CD8-positive, alpha-beta memory T cell (primary cell): ENCODE measurements at regions not wholly inside any gene's neighbourhood (a gene's known extent, or its start where the extent isn't known, plus 50 kb on each side); places are given as distances from the start of the nearest gene placed in this dataset.

Experiments used
- CTCF ChIA-PET: fragments of 350-600 bp; sonication (Branson Sonifier 250); formaldehyde crosslinking; loops from one replicate; lab custom pipeline; 2021; ENCODE audit warnings: antibody characterized with exemption; lab: Charles Lee
- POLR2A ChIA-PET: fragments of 350-600 bp; sonication (Branson Sonifier 250); formaldehyde crosslinking; loops from one replicate; lab custom pipeline; 2021; ENCODE audit warnings: antibody characterized with exemption; lab: Charles Lee
- DNase-seq, 5 donors: peaks; one replicate each; pipeline versions ENCODE4 v3.0.0 to v3.0.0-alpha.2; 2020 to 2022; ENCODE audit warnings: mixed read lengths in 1 of 5
- H3K27ac ChIP-seq: one replicate; pipeline ENCODE4 v1.7.0; 2013; ENCODE audit warnings: low read depth, mild to moderate bottlenecking, low read length, moderate library complexity
- H3K27me3 ChIP-seq: 2 replicates; pipeline ENCODE4 v1.7.0; 2013; ENCODE audit warnings: low read length, mild to moderate bottlenecking; ENCODE audit not compliant: insufficient read depth, poor library complexity, severe bottlenecking
- H3K36me3 ChIP-seq: 2 replicates; pipeline ENCODE4 v1.7.0; 2013; ENCODE audit warnings: mild to moderate bottlenecking, low read length, moderate library complexity; ENCODE audit not compliant: insufficient read depth
- H3K4me1 ChIP-seq: 2 replicates; pipeline ENCODE4 v1.7.0; 2013; ENCODE audit warnings: mild to moderate bottlenecking, low read length, moderate library complexity; ENCODE audit not compliant: insufficient read depth
- H3K4me3 ChIP-seq: 2 replicates; pipeline ENCODE4 v1.7.0; 2013; ENCODE audit warnings: mild to moderate bottlenecking, low read length
- H3K9me3 ChIP-seq: 2 replicates; pipeline ENCODE4 v1.7.0; 2013; ENCODE audit warnings: mild to moderate bottlenecking, low read length
- H3K27ac Mint-ChIP-seq, 8 donors: one replicate each; pipeline ENCODE4 v1.8.0; 2020 to 2021; ENCODE audit warnings: mixed read lengths in 8 of 8, mild to moderate bottlenecking in 6 of 8, inconsistent platforms in 3 of 8, moderate library complexity in 3 of 8
- H3K27me3 Mint-ChIP-seq, 2 donors: one replicate each; pipeline ENCODE4 v1.8.0; 2020 to 2021; ENCODE audit warnings: mixed read lengths in 2 of 2, mild to moderate bottlenecking in 1 of 2, moderate library complexity in 1 of 2
- H3K36me3 Mint-ChIP-seq, 3 donors: one replicate each; pipeline ENCODE4 v1.8.0; 2020 to 2021; ENCODE audit warnings: mixed read lengths in 3 of 3, inconsistent platforms in 1 of 3, mild to moderate bottlenecking in 1 of 3
- H3K4me1 Mint-ChIP-seq, 3 donors: one replicate each; pipeline ENCODE4 v1.8.0; 2020 to 2021; ENCODE audit warnings: mixed read lengths in 3 of 3, inconsistent platforms in 1 of 3, mild to moderate bottlenecking in 1 of 3
- H3K4me3 Mint-ChIP-seq, 7 donors: one replicate each; pipeline ENCODE4 v1.8.0; 2020 to 2021; ENCODE audit warnings: mixed read lengths in 7 of 7, mild to moderate bottlenecking in 6 of 7, moderate library complexity in 4 of 7, inconsistent platforms in 2 of 7
- H3K9me3 Mint-ChIP-seq, 5 donors: one replicate each; pipeline ENCODE4 v1.8.0; 2020 to 2022; ENCODE audit warnings: mixed read lengths in 5 of 5, mild to moderate bottlenecking in 3 of 5, moderate library complexity in 2 of 5, inconsistent platforms in 1 of 5

- DNase-seq: no peak
- ChIA-PET POLR2A (no interaction called here), CTCF (no interaction called here)
- Mint-ChIP-seq H3K9me3 (peaks cover 0 to 16% (median 6%) of the 10 kb centered on the region in 5 donors), H3K27me3 (no peaks in the 10 kb centered on the region), H3K4me3 (no peak overlapping the region), H3K4me1 (no peaks in the 10 kb centered on the region), H3K27ac (no peak overlapping the region), H3K36me3 (no peaks in the 10 kb centered on the region)
- Histone ChIP-seq H3K27ac (no peak overlapping the region), H3K4me1 (no peaks in the 10 kb centered on the region), H3K4me3 (no peak overlapping the region), H3K36me3 (no peaks in the 10 kb centered on the region), H3K9me3 (no peaks in the 10 kb centered on the region), H3K27me3 (no peaks in the 10 kb centered on the region)
These were observed 1002.5 kb upstream of the FAM98A start for GRCh38 chr2:34601561-34601960.

DNA sequence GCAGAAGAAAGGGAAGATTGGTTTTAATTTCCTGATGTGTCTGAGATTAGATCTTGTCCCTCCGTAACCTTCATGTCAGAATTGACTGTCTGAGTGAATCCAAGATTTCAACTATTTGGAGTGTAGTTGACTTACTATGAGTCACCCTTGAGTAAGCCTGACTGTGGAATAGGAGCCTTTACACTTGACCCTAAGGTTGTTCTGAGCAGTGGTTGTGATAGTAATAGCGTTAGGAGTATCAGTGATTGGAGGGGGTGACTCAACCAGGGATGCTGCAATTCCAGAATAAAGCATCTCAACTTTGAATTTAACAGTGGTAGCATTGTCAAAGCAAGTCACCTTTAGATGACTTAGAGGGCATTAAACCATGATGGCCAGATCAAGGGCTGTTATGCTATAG lies 979.5 kb upstream of the FAM98A start:
- Histone ChIP-seq H3K4me1 (no peaks in the 10 kb centered on the region), H3K9me3 (no peaks in the 10 kb centered on the region), H3K4me3 (no peak overlapping the region), H3K36me3 (no peaks in the 10 kb centered on the region), H3K27ac (no peak overlapping the region), H3K27me3 (no peaks in the 10 kb centered on the region)
- no peaks in the 10 kb centered on the region for H3K36me3 Mint-ChIP-seq
- POLR2A ChIA-PET: no interaction called here
- no peak overlapping the region for H3K4me3 Mint-ChIP-seq
- H3K27me3 Mint-ChIP-seq: no peaks in the 10 kb centered on the region
- no peak for DNase-seq
- no peaks in the 10 kb centered on the region for H3K4me1 Mint-ChIP-seq
- no peak overlapping the region for H3K27ac Mint-ChIP-seq
- CTCF ChIA-PET: no interaction called here
- peaks cover 0 to 12% (median 2%) of the 10 kb centered on the region in 5 donors for H3K9me3 Mint-ChIP-seq

DNA sequence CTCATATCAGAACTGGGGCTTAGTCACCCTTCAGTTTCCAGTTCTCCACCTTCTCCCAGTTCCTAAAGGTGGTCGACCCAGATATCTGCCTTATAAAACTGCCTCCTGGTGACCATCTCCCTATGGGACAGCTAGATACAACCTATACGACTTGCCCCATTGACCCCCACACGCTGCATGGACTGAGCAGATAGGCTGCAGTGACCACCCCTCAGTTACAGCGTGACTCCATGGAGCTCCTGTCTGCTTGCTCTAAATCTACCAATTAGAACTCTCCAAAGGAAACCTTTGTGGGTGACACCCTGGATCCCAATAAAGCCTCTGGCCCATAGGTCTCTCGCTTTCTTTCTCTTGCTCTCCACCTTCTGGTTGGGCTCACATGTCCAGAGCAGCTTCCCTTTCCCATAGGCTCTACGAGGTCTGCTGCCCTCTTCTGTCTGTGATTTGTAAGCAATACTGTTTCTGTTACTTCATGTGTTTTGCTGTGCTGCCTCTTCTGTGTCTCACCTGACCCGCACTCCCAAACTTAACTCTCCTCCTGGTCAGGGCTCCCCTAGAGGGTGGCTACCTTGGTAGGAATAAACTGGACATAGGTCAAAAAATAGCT lies 971.3 kb upstream of the FAM98A start:
- ChIA-PET CTCF (no interaction called here), POLR2A (no interaction called here)
- Mint-ChIP-seq H3K9me3 (peaks cover 0 to 14% (median 3%) of the 10 kb centered on the region in 5 donors), H3K27me3 (no peaks in the 10 kb centered on the region), H3K4me3 (no peak overlapping the region), H3K4me1 (no peaks in the 10 kb centered on the region), H3K27ac (peak overlapping the region in 2 of 8 donors; percentile 1 to 72), H3K36me3 (no peaks in the 10 kb centered on the region)
- no peak for DNase-seq
- H3K4me3 ChIP-seq: no peak overlapping the region
- H3K27me3 ChIP-seq: no peaks in the 10 kb centered on the region
- H3K36me3 ChIP-seq: no peaks in the 10 kb centered on the region
- no peaks in the 10 kb centered on the region for H3K9me3 ChIP-seq
- no peaks in the 10 kb centered on the region for H3K4me1 ChIP-seq
- no peak overlapping the region for H3K27ac ChIP-seq

DNA sequence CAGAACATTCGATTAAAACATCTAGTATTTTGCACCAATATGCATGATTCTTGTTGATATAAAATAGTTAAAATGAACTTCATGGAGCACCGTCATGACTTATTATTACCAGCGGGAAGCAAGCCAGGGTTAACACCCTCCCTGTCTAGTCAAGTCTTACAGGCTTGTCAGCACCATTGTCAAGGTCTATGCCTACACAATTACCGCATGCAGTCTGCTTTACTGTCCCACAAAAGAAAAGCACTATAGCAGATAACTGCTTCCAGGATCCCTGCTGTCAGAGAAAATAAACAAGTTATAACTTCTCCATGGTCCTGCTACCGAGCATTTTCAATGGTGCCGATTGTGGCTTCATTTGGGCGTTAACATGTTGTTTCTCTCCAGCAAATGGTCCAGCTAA lies 968.0 kb upstream of the FAM98A start:
- no peaks in the 10 kb centered on the region for H3K27me3 ChIP-seq
- no peaks in the 10 kb centered on the region for H3K27me3 Mint-ChIP-seq
- H3K4me3 Mint-ChIP-seq: no peak overlapping the region
- no peak overlapping the region for H3K27ac Mint-ChIP-seq
- no peak overlapping the region for H3K27ac ChIP-seq
- no peak overlapping the region for H3K4me3 ChIP-seq
- H3K4me1 Mint-ChIP-seq: no peaks in the 10 kb centered on the region
- ChIA-PET POLR2A (no interaction called here), CTCF (no interaction called here)
- no peaks in the 10 kb centered on the region for H3K36me3 Mint-ChIP-seq
- H3K4me1 ChIP-seq: no peaks in the 10 kb centered on the region
- H3K9me3 Mint-ChIP-seq: peaks cover 2 to 21% (median 4%) of the 10 kb centered on the region in 5 donors
- H3K9me3 ChIP-seq: no peaks in the 10 kb centered on the region
- no peaks in the 10 kb centered on the region for H3K36me3 ChIP-seq
- DNase-seq: no peak

GRCh38 chr2:34552337-34552736 lies 953.2 kb upstream of the FAM98A start:
- no peaks in the 10 kb centered on the region for H3K36me3 ChIP-seq
- H3K4me1 ChIP-seq: no peaks in the 10 kb centered on the region
- no peaks in the 10 kb centered on the region for H3K27me3 ChIP-seq
- H3K4me3 ChIP-seq: no peak overlapping the region
- Mint-ChIP-seq H3K9me3 (peaks cover 0 to 11% (median 8%) of the 10 kb centered on the region in 5 donors), H3K27me3 (no peaks in the 10 kb centered on the region), H3K4me3 (no peak overlapping the region), H3K36me3 (no peaks in the 10 kb centered on the region), H3K4me1 (no peaks in the 10 kb centered on the region), H3K27ac (no peak overlapping the region)
- no peak for DNase-seq
- ChIA-PET CTCF (no interaction called here), POLR2A (no interaction called here)
- no peaks in the 10 kb centered on the region for H3K9me3 ChIP-seq
- H3K27ac ChIP-seq: no peak overlapping the region

- Mint-ChIP-seq H3K27ac (no peak overlapping the region), H3K4me1 (no peaks in the 10 kb centered on the region), H3K36me3 (no peaks in the 10 kb centered on the region), H3K27me3 (peaks cover 0 to 3% of the 10 kb centered on the region in 2 donors), H3K4me3 (no peak overlapping the region), H3K9me3 (peaks cover 3 to 14% (median 6%) of the 10 kb centered on the region in 5 donors)
- Histone ChIP-seq H3K4me3 (no peak overlapping the region), H3K27me3 (no peaks in the 10 kb centered on the region), H3K36me3 (no peaks in the 10 kb centered on the region), H3K9me3 (no peaks in the 10 kb centered on the region), H3K27ac (no peak overlapping the region), H3K4me1 (no peaks in the 10 kb centered on the region)
- ChIA-PET POLR2A (no interaction called here), CTCF (no interaction called here)
- no peak for DNase-seq
These were observed 950.7 kb upstream of the FAM98A start for GRCh38 chr2:34549710-34550345.

DNA sequence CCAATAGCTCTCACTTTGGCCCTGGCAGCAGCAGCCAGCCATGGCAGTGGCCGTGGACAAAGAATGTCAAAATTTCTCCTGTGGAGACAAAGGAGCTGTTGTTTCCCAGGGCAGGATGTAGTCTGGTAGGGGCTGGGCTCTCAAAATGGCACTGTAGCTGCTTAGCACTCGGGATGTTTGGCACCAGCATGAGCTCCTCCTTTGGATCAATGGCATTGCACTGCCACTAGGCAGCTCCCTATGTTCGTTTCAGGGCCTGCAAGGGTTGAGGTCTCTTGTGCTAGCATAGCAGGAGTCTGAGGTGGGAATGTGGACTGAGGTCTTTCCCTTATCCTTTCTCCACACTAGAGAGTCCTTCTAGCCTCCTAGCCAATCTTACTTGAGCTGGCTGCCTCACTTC lies 948.8 kb upstream of the FAM98A start:
- no peaks in the 10 kb centered on the region for H3K4me1 Mint-ChIP-seq
- POLR2A ChIA-PET: no interaction called here

DNA sequence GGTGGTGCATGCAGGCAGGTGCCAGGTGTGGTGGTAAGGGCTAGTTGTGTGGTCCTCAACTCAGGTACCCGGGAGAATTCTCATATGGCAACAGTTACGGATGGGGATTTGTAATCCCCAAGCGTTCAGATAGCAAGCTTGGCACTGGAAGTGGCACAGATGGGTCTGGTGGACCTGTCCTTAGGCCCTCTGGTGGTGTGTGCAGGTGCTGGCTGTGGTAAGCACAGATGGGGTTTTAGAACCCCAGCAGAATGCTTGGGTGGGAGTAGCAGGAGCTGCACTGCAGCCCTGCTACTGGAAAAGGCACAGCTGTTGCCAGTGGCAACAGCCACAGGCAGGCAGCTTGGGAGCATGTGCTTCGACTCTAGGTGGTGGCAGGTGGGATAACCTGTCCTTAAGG lies 948.2 kb upstream of the FAM98A start:
- no peak for DNase-seq
- Mint-ChIP-seq H3K27me3 (peaks cover 0 to 3% of the 10 kb centered on the region in 2 donors), H3K9me3 (peaks cover 7 to 18% (median 9%) of the 10 kb centered on the region in 5 donors), H3K36me3 (no peaks in the 10 kb centered on the region), H3K4me3 (no peak overlapping the region), H3K27ac (no peak overlapping the region), H3K4me1 (no peaks in the 10 kb centered on the region)
- H3K36me3 ChIP-seq: no peaks in the 10 kb centered on the region
- H3K4me1 ChIP-seq: no peaks in the 10 kb centered on the region
- ChIA-PET CTCF (no interaction called here), POLR2A (no interaction called here)
- H3K27ac ChIP-seq: no peak overlapping the region
- no peaks in the 10 kb centered on the region for H3K9me3 ChIP-seq
- H3K4me3 ChIP-seq: no peak overlapping the region
- H3K27me3 ChIP-seq: no peaks in the 10 kb centered on the region

More for the DNA sequence above, 948.8 kb upstream of the FAM98A start:
- no peaks in the 10 kb centered on the region for H3K9me3 ChIP-seq
- CTCF ChIA-PET: no interaction called here
- Mint-ChIP-seq H3K27ac (no peak overlapping the region), H3K9me3 (peaks cover 6 to 14% (median 8%) of the 10 kb centered on the region in 5 donors), H3K4me3 (no peak overlapping the region), H3K27me3 (peaks cover 0 to 3% of the 10 kb centered on the region in 2 donors), H3K36me3 (no peaks in the 10 kb centered on the region)
- H3K27ac ChIP-seq: no peak overlapping the region
- H3K36me3 ChIP-seq: no peaks in the 10 kb centered on the region
- no peak for DNase-seq
- H3K27me3 ChIP-seq: no peaks in the 10 kb centered on the region
- H3K4me1 ChIP-seq: no peaks in the 10 kb centered on the region
- H3K4me3 ChIP-seq: no peak overlapping the region
